NB4 (cell line): ENCODE measurements at regions not wholly inside any gene's neighbourhood (a gene's known extent, or its start where the extent isn't known, plus 50 kb on each side); places are given as distances from the start of the nearest gene placed in this dataset.
"Not testable (repeated sequence)": the region's sequence is repeated elsewhere in the genome, so short reads cannot be mapped to it uniquely, and the experiment has no call there.

ENCODE experiments used
- DNase-seq: peaks from one replicate; pipeline ENCODE4 v3.0.0; 2010; ENCODE audit warnings: low read depth
- H3K4me3 ChIP-seq: one replicate; pipeline ENCODE4 v1.5.1; 2011; ENCODE audit warnings: mild to moderate bottlenecking, low read depth, low read length, moderate library complexity
- MAX ChIP-seq: IDR thresholded peaks from 2 replicates; pipeline ENCODE4 v1.6.1; 2011; ENCODE audit warnings: low read depth, low read length
- MYC ChIP-seq: IDR thresholded peaks from 2 replicates; pipeline ENCODE4 v1.6.1; 2011; ENCODE audit warnings: low read depth, low read length
- POLR2A ChIP-seq: IDR thresholded peaks from 2 replicates; pipeline ENCODE4 v1.6.1; 2011; ENCODE audit warnings: mild to moderate bottlenecking; ENCODE audit not compliant: insufficient read length; ENCODE audit errors: extremely low read depth
- TF ChIP-seq, protein P1 (sequence below): IDR thresholded peaks from one replicate; pipeline ENCODE4 v1.5.1; 2012; ENCODE audit warnings: low read depth, low read length

GRCh38 chr3:6367171-6367570 is 493.7 kb upstream of the GRM7 start:
- DNase-seq: no peak
- TF ChIP-seq MYC (no peak), POLR2A (no peak), MAX (no peak)
- TF ChIP-seq, protein P1, sequence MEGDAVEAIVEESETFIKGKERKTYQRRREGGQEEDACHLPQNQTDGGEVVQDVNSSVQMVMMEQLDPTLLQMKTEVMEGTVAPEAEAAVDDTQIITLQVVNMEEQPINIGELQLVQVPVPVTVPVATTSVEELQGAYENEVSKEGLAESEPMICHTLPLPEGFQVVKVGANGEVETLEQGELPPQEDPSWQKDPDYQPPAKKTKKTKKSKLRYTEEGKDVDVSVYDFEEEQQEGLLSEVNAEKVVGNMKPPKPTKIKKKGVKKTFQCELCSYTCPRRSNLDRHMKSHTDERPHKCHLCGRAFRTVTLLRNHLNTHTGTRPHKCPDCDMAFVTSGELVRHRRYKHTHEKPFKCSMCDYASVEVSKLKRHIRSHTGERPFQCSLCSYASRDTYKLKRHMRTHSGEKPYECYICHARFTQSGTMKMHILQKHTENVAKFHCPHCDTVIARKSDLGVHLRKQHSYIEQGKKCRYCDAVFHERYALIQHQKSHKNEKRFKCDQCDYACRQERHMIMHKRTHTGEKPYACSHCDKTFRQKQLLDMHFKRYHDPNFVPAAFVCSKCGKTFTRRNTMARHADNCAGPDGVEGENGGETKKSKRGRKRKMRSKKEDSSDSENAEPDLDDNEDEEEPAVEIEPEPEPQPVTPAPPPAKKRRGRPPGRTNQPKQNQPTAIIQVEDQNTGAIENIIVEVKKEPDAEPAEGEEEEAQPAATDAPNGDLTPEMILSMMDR: no peak
- H3K4me3 ChIP-seq: no peak overlapping the region

DNA sequence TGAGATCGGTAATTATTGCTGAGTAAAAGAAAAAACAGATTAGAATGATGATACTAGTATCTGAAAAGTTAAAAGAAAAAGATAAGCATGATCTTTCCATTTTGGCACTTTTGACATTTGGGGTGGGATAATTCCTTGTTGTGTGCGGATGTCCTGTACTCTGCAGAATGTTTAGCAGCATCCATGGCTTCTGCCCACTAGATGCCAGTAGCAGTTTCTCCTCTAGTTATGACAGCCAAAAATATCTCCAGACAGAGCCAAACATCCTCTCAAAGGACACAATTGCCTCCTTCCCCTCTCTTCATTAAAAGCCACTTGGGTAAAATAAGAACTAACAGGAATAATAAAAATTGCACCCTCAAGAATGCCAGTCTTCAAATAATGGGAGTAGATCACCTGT is 468.8 kb upstream of the GRM7 start:
- DNase-seq: no peak
- TF ChIP-seq MYC (no peak), POLR2A (no peak), MAX (no peak)
- TF ChIP-seq, protein P1: no peak

GRCh38 chr3:6394944-6395343 is 466.0 kb upstream of the GRM7 start:
- no peak for DNase-seq
- no peak for TF ChIP-seq MYC
- no peak for TF ChIP-seq MAX
- TF ChIP-seq, protein P1: no peak
- no peak for TF ChIP-seq POLR2A
- H3K4me3 ChIP-seq: no peak overlapping the region

More for the DNA sequence above, 468.8 kb upstream of the GRM7 start:
- H3K4me3 ChIP-seq: no peak overlapping the region

DNA sequence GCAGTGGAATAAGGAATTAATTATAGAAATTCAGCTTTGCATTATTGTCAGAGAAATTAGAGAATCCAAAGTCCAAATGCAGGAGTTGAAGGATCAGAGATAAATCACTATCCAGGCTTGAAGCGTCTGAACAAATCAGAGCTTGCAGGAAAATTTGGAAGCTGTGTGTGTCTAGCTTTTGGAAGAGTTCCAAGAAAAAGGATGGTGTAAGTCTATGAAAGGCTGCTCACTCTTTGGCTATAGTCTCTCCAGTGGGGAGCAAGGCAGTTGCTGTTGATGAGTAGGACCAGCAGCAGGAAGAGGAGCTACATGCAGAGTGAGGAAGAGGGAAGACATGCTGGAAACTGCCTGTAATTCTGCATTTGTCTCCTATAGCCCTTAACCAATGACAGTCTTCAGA is 464.3 kb upstream of the GRM7 start:
- no peak for DNase-seq
- no peak for TF ChIP-seq MYC
- no peak for TF ChIP-seq POLR2A
- TF ChIP-seq, protein P1: no peak
- TF ChIP-seq MAX: no peak
- H3K4me3 ChIP-seq: no peak overlapping the region

DNA sequence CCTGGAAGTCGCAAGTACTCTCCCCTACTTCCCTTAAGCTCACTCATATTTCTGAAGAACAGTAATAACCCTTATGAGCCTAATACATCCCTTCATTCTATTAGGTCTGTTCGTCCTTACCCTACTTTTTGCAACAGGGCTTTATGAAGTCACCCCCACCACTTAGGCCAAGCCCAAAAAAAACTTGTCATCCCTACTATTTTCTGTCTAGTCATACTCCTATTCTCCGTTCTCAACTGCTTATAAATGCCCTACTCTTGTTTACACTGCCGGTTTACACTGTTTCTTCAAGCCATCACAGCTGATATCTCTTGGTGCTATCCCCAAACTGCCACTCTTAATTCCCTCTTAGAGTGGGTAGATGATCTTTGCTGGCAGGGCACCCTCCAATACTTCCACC is 458.2 kb upstream of the GRM7 start:
- not testable (repeated sequence) for H3K4me3 ChIP-seq, DNase-seq

DNA sequence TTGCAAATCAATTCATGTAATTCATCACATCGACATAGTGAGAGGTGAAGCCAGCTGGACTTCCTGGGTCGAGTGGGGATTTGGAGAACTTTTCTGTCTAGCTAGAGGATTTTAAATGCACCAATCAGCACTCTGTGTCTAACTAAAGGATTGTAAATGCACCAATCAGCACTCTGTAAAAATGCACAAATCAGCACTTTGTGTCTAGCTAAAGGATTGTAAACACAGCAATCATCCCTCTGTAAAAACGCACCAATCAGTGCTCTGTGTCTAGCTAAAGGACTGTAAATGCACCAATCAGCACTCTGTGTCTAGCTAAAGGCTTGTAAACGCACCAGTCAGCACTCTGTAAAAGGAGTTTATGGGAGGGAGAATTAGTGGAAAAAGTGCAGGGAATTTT is 454.0 kb upstream of the GRM7 start:
- not testable (repeated sequence) for DNase-seq, H3K4me3 ChIP-seq

DNA sequence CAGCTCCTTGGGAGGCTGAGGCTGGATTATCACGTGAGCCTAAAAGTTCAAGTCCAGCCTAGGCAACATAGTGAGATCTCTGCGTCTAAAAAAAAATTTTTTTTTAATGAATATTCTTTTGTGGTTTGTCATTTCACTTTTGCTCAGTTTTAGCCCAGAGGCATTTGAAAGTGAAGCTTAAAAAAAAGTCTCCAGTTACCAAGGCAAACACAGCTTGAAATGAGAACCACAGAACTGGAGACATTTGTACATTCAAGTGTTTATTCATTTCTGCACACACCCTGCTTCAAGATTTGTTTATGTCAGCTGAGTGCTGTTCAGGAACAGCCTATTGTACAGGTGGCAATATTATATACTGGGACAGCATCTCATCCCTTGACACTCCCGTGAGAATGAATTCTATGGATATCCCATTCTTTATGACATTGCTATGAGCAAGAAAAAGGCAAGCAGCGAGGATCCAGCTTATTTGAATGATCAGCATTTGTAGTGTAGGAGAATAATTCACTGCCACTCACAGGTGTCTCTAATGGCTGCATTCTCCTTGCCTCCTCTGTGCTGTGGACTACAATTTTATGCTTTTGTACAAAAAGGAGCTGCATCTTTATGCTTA is 444.8 kb upstream of the GRM7 start:
- no peak for DNase-seq
- TF ChIP-seq MYC (no peak), POLR2A (no peak), MAX (no peak)
- TF ChIP-seq, protein P1: no peak
- H3K4me3 ChIP-seq: no peak overlapping the region
